KMS-11 (cell line): ENCODE measurements at regions not wholly inside any gene's neighbourhood (a gene's known extent, or its start where the extent isn't known, plus 50 kb on each side); places are given as distances from the start of the nearest gene placed in this dataset.

ENCODE experiments used
- H2AFZ ChIP-seq: fragments of 200-600 bp; sonication (generic); 2 replicates; pipeline ENCODE4 v1.6.1; 2016; ENCODE audit warnings: antibody characterized with exemption, mixed run types, low read depth
- H3K27ac ChIP-seq: fragments of 200-600 bp; sonication (generic); 2 replicates; pipeline ENCODE4 v1.6.1; 2016; ENCODE audit warnings: mild to moderate bottlenecking, mixed run types
- H3K27me3 ChIP-seq: fragments of 200-600 bp; sonication (generic); 2 replicates; pipeline ENCODE4 v1.6.1; 2017; ENCODE audit warnings: mild to moderate bottlenecking, low read depth, mixed run types, moderate library complexity; ENCODE audit not compliant: insufficient read depth
- H3K36me3 ChIP-seq: fragments of 200-600 bp; sonication (generic); 2 replicates; pipeline ENCODE4 v1.6.1; 2017; ENCODE audit warnings: mild to moderate bottlenecking, mixed run types; ENCODE audit not compliant: insufficient read depth
- H3K4me1 ChIP-seq: fragments of 200-600 bp; sonication (generic); 2 replicates; pipeline ENCODE4 v1.6.1; 2016; ENCODE audit warnings: mild to moderate bottlenecking, low read depth, mixed run types; ENCODE audit not compliant: poor library complexity, severe bottlenecking
- H3K4me2 ChIP-seq: fragments of 200-600 bp; sonication (generic); 2 replicates; pipeline ENCODE4 v1.7.0; 2016; ENCODE audit warnings: mild to moderate bottlenecking, mixed run types
- H3K4me3 ChIP-seq: fragments of 200-600 bp; sonication (generic); IDR thresholded peaks from 2 replicates; pipeline ENCODE4 v1.6.1; 2017; ENCODE audit warnings: low read depth, low read length, mixed read lengths; ENCODE audit not compliant: insufficient read depth
- H3K79me2 ChIP-seq: fragments of 200-600 bp; sonication (generic); 2 replicates; pipeline ENCODE4 v1.6.1; 2016; ENCODE audit warnings: low read depth, mixed run types; ENCODE audit not compliant: insufficient read depth
- H3K9ac ChIP-seq: fragments of 200-600 bp; sonication (generic); 2 replicates; pipeline ENCODE4 v1.6.1; 2016; ENCODE audit warnings: mild to moderate bottlenecking, mixed run types
- H4K20me1 ChIP-seq: fragments of 200-600 bp; sonication (generic); 2 replicates; pipeline ENCODE4 v1.6.1; 2016; ENCODE audit warnings: mild to moderate bottlenecking, mixed run types; ENCODE audit not compliant: insufficient read depth
- TF ChIP-seq, protein P1 (sequence below): fragments of 200-600 bp; sonication (generic); conservative IDR thresholded peaks from 2 replicates; pipeline ENCODE4 v1.6.1; 2017; ENCODE audit warnings: low read depth, mild to moderate bottlenecking, antibody characterized with exemption, low read length, moderate library complexity, mixed read lengths

DNA sequence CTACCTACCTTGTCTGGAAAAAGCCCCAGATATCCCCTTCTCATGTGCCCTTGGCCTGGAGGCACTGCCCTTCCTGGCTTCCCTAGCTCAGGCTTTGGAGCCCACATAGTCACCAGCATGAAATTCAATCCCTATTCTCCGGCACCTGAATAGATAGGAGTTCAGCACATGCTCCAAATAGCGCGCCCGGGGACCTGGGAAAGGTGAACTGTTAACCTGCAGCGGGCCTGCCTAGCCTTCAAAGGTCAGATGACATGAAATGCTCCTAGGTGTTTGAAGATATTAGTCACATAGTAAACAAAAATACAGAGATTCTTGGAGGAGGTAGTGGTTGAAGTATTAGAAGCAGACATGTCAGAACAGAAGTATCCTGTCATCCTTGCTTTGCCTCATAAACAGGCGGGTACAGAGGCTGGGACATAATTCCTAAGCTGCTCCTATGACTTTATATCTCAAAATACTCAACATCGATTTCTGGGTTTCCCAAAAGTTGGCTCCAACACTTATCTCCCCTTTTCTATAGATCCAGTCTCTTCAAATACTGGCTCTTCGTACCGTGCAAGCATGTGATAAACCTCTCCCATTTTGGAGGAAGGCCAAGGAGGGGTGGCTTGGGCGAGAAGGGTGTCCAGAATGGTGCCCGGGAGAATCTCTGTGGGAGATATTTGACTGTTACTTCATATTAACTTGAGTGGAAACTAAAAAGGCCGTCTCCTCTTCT lies 88.0 kb upstream of the ANKH start:
- H3K27ac ChIP-seq = no peak overlapping the region
- H3K36me3 ChIP-seq = no peaks in the 10 kb centered on the region
- H3K4me3 ChIP-seq = no peak overlapping the region
- H3K4me1 ChIP-seq = no peaks in the 10 kb centered on the region
- TF ChIP-seq, protein P1, sequence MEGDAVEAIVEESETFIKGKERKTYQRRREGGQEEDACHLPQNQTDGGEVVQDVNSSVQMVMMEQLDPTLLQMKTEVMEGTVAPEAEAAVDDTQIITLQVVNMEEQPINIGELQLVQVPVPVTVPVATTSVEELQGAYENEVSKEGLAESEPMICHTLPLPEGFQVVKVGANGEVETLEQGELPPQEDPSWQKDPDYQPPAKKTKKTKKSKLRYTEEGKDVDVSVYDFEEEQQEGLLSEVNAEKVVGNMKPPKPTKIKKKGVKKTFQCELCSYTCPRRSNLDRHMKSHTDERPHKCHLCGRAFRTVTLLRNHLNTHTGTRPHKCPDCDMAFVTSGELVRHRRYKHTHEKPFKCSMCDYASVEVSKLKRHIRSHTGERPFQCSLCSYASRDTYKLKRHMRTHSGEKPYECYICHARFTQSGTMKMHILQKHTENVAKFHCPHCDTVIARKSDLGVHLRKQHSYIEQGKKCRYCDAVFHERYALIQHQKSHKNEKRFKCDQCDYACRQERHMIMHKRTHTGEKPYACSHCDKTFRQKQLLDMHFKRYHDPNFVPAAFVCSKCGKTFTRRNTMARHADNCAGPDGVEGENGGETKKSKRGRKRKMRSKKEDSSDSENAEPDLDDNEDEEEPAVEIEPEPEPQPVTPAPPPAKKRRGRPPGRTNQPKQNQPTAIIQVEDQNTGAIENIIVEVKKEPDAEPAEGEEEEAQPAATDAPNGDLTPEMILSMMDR = no peak
- H3K4me2 ChIP-seq = no peak overlapping the region
- H4K20me1 ChIP-seq = no peaks in the 10 kb centered on the region
- H3K79me2 ChIP-seq = no peaks in the 10 kb centered on the region
- H3K27me3 ChIP-seq = no peaks in the 10 kb centered on the region
- no peak overlapping the region for H2AFZ ChIP-seq
- H3K9ac ChIP-seq = no peak overlapping the region

DNA sequence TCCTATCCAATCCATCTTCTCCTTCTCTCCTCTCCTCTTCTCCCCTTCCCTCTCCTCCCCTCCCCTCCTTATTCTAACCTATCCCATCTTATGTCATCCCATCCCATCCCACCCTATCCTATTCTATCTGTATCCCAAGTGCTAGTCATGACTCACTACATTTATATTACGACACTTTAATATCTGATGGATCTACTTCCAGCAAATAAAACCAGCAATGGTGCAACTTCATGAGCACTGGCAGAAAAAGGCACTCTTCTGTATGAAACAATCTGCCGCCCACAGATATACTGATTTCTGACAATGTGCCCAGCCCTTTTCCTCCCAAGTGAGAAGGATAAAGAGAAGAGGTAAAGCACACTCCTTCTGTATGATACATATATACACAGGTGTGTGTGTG lies 86.6 kb upstream of the ANKH start:
- Histone ChIP-seq H3K27me3 (no peaks in the 10 kb centered on the region), H3K27ac (no peak overlapping the region), H2AFZ (no peak overlapping the region), H4K20me1 (no peaks in the 10 kb centered on the region), H3K4me2 (no peak overlapping the region), H3K4me1 (no peaks in the 10 kb centered on the region), H3K9ac (no peak overlapping the region), H3K4me3 (no peak overlapping the region), H3K79me2 (no peaks in the 10 kb centered on the region), H3K36me3 (no peaks in the 10 kb centered on the region)
- TF ChIP-seq, protein P1 = no peak

DNA sequence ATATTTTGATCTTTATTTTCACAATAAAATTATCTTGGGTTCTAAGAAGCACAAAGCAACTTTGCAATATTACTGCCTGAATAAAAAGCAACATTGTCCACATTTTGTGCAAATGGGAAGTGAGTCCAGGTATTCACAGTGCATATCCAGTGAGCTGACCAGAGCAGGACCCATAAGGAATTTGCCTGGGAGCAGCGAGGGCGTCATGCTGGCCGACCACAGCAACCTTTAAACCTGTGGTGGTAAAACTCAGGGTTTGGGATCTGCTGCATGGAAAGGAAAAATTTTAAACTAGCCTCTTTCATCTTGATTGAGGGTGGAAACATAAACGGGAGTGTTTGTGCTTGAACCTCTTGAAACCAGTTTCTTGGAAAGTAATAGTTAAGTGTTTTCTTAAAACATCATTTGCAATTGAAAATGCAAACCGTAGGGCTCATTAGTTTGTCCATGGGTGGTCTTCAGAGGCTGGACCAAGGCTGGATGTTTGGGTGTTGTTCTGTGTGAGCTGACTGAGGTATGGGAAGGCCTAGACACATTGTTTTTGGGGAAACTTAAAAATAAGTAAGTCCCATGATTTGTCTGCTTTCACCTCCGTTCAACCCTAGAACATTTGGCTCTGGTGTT lies 85.0 kb upstream of the ANKH start:
- H3K4me3 ChIP-seq = no peak overlapping the region
- H3K4me2 ChIP-seq = no peak overlapping the region
- no peaks in the 10 kb centered on the region for H3K4me1 ChIP-seq
- H3K79me2 ChIP-seq = no peaks in the 10 kb centered on the region
- H3K36me3 ChIP-seq = no peaks in the 10 kb centered on the region
- no peak overlapping the region for H3K27ac ChIP-seq
- H2AFZ ChIP-seq = no peak overlapping the region
- H3K9ac ChIP-seq = no peak overlapping the region
- H3K27me3 ChIP-seq = no peaks in the 10 kb centered on the region
- TF ChIP-seq, protein P1 = no peak
- H4K20me1 ChIP-seq = no peaks in the 10 kb centered on the region

DNA sequence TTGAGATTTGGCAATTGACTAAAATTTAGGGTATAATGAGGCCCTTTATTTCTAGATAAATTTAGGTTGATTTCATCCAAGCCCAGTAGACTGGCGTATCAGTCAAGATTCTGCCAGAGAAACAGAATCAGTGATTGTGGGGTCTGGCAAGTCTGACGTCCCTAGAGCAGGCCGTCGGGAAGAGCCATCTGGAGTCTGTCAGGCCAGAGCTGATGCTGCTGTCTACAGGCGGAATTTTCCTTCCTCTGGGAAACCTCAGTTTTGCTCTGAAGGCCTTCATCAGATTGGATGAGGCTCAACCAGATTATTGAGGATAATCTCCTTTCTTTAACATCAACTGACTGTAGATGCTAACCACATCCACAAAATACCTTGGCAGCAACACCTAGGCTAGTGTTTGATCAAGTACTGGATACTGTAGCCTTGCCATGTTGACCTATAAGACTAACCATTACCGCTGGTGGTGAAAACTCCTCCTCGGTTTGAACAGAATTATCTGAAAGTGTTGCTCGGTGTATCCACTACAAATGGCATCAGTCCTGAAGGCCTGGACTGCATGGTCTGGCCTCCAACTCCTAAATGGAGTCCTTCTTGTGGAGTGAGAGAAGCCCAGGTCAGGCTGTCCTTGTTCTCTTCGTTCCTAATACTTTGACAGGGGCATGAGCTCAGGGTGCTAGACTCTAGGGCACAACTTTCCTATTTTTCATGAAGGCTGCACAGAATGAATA lies 83.2 kb upstream of the ANKH start:
- Histone ChIP-seq H3K79me2 (no peaks in the 10 kb centered on the region), H3K36me3 (no peaks in the 10 kb centered on the region), H3K27ac (no peak overlapping the region), H3K9ac (no peak overlapping the region), H3K4me2 (no peak overlapping the region), H3K27me3 (no peaks in the 10 kb centered on the region), H3K4me3 (no peak overlapping the region), H2AFZ (no peak overlapping the region), H4K20me1 (no peaks in the 10 kb centered on the region), H3K4me1 (no peaks in the 10 kb centered on the region)
- TF ChIP-seq, protein P1 = no peak
